GM19351 (cell line): ENCODE measurements at regions not wholly inside any gene's neighbourhood (a gene's known extent, or its start where the extent isn't known, plus 50 kb on each side); places are given as distances from the start of the nearest gene placed in this dataset.
"Not testable (repeated sequence)": the region's sequence is repeated elsewhere in the genome, so short reads cannot be mapped to it uniquely, and the experiment has no call there.

Source experiments
- ATAC-seq: cut with Tn5 transposase; IDR thresholded peaks from one replicate; pipeline ENCODE4 v1.9.1; 2021; ENCODE audit warnings: mild to moderate bottlenecking, moderate library complexity; ENCODE audit not compliant: unreplicated experiment

DNA sequence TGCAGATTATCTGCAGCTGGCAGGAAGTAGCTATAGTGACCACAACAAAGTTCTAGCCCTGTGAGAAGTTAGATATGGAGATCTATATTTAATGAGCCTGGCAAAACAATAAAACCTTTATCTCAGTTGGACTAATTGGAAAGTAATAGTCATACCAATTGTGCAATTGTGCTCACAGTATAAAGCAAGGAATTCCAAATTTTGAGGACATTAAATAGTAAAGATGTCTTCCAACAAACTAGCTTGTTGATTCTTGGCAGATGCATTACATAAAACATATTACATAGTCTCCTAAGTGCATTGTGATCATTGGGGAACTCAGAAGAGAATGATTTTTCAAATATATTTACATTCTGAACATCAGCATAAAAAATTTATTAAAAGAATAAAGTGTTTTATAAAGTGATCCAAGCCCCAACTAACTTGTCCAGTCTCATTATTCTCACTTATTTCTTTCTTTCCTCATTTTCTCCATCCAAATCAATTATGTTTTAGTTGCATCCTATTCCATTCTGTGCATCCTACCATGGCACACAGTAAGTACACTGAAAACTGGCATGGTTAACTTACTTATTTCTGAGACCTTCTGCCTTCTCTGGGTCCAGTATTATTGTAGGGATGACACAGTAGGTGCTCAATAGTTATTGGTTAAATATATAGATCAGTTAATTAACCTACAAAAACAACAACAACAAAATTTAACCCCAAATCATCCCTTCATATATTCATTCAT, 977.2 kb upstream of the NUDT12 start:
- ATAC-seq: no peak

DNA sequence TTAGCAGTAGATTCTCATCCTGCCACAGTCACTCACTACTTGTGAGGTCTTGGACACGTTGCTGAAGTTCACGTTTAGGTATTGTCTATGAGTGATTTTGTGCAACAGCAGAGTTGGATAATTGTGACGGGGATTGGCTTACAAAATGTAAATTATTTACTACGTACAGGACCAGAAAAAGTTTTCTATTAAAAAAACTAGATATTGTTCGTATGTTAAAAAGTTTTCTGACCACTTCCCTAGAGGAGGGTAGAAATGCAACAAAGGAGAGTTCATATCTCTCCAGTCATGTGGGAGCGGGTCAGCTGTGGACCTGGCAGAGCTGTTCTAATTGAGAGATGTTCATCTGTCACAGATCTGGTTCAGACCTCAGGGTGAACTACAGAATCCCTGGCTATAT, 976.1 kb upstream of the NUDT12 start:
- no peak for ATAC-seq

DNA sequence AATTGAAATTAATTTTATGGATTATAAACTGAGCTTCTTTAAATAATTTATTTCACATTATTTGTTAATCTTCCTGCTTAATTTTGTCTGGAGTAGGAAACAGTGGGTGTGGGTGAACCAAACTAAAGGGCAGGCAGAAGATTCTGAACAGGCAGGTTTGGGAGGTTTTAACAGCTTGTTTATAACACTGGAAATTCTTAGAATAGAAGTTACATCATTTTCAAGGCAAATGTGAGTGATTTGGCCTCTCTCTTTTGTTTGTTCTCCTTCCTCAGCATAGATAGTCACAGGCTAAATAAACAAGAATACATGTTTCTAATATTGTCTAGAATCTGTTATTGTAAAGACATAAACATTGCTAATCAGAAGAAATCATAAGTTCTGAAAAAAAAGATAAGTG, 970.9 kb upstream of the NUDT12 start:
- ATAC-seq: no peak

DNA sequence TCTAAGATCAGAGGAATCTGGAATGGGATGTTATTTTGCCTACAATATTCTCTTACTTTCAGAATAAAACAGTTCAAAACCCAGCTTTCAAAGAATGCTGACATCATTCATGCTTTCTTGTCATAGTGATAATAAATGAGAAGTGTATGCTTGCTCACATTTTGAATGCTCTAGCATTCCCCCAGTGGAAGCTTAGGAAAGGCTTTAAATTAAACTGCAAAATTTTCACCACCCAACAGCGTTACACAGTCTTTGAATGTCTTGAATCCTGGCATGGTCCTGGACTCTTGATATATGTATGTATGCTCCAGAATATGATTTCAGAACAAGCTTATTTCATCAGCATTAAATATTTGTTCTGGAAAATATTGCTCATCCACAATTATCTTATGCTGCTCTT, 964.3 kb upstream of the NUDT12 start:
- no peak for ATAC-seq

DNA sequence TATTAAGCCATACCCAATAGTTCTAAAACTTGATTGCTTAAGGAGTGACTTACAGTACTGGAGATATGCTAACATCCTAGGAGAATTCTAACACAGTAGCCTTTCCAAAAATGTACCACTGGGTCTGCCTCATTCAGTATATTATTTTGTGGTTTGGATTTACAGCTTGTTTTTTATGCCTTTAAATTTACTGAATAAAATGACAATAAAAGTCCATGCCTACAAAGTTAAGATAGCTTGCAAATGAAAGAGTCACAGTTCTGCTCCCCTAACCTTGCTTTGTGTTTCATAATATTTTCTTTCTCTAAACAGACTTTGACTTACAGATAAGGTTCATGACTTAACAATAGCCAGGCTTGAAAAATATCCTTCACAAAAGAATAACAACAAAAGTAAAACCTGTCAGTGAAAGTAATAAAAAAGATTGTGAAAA, 951.1 kb upstream of the NUDT12 start:
- no peak for ATAC-seq

DNA sequence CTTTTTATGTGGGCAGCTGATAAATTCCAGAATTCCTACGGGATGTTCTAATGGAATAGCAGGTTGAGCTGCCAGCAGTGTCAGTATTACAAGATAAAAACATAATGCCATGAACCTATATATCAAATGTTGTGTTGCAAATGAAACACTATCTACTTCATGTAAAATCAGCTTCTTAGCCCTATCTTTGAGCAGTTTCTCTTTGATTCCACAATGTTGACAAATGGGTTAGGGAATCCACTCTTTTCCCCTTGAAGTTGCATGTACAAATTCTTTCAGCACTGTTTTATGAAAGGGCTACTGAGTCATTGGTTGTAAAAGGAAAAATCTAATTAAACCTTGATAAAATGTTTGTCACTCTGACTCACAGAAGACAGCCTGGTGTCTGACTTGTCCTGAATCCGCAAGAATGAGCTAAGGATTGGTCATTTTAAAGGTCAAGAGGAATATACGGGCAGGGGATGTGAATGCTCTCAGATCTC, 950.6 kb upstream of the NUDT12 start:
- no peak for ATAC-seq

DNA sequence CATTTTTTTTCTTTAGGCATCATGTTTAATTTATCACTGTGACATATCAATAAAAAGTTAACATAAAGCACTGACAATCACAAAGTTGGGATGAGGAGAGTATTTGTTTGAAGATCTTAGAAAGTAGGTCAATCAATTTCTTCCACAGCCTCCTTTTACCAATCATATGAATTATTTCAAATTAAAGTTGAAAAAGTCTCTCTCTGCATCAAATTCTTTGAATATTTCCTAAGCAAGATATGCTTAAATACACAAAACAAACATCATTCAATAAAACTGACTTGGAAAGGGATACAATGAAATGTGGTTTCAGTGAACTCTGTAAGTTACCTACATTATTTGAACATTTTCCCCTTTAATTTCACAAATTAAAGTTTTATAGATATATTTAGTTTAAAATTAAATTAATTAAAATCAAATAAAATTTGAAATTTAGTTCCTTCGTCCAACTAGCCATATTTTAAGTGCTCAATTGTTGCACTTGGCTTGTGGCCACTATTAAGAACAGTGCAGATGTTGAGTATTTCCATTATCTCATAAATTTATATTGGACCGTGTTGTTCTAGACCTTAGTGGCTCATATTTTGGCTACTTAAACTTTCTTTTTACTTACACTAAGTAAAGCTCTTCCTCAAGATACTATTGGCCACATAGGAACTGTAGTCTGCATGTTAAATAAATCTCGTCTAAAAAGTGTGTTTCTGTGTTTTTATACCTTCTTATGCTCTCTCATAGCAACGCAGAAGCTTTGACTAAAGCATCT, 949.7 kb upstream of the NUDT12 start:
- no peak for ATAC-seq

DNA sequence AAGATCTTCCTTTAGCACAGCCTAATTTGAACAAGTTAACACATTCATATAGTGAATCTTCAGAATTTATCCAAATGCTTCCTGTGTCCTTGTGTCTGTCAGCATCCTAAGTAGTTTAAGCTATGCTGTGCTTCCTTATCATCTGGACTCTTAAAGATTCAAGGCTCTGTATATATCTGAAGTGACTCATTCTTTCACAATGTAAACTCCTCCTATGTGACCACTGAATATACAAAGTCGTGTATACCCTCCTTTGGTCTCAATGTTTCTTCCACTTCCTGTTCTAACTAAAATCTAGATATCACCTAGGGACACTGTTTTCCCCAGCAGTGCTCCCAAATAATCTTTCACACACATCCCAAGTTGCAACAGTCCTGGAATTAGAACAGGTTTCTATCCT, 935.7 kb upstream of the NUDT12 start:
- no peak for ATAC-seq

DNA sequence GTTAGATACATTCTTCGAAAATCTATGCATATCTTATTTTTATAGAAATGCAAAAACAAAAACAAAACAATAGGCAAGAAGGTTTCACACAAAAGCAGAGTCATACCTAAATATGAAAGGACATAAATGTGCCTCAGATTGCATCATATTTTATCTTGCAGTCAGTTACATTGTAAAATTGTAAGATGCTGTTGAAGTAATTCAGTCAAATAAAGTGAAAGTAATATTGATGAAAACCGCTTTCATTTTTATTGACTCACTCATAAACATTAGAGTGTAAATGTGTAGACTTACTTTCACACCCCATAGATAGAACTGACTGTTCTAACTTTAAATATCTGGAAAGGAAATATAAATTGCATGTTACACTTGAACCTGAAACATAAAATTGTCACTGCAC, 931.5 kb upstream of the NUDT12 start:
- no peak for ATAC-seq

DNA sequence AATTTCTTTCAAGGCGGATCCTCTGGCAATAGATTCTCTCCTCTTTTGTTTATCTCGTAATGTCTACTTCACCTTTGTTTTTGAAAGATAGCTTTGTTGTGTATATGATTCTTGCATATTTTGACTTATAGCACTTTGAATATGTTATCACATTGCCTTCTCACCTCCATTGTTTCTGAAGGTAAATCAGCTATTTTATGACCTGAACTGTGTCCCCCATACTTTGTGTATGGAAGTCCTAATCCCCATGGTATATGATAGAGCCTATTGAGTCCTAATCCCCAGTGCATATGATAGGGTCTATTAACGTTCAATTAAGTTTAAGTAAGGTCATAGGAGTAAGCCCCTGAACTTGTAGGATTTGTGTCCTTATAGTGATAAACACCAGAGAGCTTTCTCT, 910.2 kb upstream of the NUDT12 start:
- no peak for ATAC-seq

DNA sequence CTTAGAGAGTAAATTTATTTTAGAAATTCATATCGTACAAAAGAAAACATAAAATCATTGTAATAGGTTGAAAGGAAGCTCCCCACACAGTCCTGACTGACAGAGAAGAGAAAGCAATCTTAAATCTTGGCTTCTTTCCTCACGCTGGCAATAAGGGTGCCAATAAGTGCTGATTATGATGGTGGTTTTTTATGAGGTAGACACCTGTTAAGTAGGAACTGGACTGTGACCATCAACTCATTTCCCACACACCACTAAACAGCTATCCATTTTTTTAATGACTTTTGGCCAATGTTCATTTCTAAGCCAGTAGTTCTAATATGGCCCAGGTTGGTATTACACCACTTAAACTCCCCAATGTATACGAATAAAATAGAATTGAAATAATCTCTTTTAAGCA, 893.5 kb upstream of the NUDT12 start:
- no peak for ATAC-seq

DNA sequence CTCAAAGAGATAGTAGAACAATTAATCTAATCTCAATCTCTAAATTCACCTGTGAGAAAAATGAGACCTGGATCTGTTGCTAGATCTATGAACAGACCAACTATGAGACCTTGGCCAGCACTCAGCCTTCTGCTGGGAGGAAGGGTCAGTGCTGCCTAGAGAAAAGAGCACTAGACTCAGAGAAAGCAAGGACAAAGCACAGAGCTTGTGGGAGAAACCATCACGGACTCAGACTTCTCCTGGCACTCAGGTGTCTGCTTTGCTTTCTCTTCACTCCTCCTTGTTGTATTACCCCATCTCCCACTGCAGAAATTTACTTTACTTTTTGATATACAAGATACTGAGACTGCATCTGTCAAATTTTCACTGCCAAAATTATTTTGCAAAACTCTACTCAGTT, 890.0 kb upstream of the NUDT12 start:
- no peak for ATAC-seq

DNA sequence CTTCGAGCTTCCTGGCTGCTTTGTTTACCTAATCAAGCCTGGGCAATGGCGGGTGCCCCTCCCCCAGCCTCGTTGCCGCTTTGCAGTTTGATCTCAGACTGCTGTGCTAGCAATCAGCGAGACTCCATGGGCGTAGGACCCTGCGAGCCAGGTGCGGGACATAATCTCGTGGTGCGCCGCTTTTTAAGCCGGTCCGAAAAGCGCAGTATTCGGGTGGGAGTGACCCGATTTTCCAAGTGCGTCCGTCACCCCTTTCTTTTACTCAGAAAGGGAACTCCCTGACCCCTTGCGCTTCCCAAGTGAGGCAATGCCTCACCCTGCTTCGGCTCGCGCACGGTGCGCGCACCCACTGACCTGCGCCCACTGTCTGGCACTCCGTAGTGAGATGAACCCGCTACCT, 889.3 kb upstream of the NUDT12 start:
- not testable (repeated sequence) for ATAC-seq

DNA sequence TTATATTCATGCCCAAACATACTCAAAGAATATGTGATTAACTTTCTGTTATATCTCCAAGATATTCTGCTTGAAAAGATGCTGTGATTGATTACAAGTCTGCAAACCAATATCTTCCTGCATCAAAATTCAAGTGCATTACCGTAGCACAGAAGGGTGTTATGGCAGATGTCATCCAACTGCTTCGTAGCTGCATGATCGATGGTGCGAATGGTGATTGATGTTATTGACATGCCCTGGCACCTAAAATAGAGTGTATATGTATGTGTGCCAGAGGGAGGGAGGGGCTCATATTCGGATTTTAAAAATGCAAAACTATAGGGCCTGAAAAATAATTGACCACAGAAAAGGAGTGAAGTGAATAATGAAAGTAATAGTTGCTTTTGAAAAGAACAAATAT, 882.1 kb upstream of the NUDT12 start:
- ATAC-seq: no peak

DNA sequence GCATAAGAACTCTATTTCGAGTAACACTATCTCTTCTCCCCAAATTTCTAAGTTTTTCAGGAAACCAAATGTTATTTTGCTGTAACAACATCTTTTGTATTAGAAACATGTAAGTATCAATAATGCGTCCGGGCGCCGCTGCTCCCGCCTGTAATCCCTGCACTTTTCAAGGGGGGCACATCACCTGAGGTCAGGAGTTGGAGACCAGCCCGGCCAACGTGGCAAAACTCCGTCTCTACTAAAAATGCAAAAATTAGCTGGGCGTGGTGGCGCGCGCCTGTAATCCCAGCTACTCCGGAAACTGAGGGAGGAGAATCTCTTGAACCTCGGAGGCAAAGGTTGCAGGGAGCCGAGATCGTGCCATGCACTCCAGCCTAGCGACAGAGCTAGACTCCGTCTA, 881.1 kb upstream of the NUDT12 start:
- ATAC-seq: no peak

DNA sequence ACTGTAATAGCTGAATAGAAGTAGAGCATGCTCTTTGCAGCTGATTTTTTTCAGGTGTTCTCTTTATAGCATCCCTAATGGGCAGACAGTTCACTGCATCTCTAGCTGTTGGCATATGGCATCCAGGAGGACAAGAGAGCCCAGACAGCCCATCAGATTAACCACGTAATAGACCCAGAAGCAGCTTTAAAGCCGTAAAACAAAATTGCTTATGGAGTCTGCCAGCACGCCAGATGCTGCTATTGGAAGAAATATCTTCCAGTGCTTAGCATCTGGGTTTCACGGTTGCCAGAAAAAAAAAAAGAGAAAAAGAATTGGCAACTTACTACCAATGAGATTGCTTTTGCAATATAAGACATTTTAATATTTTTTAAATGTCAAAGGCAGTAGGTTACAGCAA, 869.4 kb upstream of the NUDT12 start:
- no peak for ATAC-seq

DNA sequence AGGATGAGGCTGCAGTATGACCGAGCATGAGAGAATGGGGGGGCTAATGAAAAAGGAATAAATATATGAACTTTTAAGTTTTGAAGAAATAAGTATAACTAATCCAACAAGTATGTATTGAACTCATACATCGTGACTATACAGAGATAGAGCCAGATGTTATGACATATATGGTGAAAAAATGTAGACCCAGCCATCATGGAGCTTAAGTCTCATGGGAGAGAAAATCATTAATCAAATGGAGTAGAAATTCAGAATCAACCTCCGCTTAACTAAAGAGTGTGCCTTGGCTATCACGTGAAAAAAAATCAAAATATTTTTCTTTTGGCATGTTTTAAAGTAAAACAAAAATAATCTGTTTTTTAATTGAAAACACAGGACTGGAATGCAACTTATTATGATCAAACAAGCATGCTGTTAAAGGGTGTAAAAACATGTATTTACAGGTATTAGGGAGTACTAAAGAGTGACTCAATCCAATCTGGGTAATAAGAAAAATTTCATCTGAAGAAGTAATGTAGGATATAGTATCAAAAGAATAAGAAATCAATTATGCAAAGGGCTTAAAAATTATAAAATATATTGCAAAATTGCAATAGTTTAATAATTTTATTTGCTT, 868.5 kb upstream of the NUDT12 start:
- no peak for ATAC-seq

DNA sequence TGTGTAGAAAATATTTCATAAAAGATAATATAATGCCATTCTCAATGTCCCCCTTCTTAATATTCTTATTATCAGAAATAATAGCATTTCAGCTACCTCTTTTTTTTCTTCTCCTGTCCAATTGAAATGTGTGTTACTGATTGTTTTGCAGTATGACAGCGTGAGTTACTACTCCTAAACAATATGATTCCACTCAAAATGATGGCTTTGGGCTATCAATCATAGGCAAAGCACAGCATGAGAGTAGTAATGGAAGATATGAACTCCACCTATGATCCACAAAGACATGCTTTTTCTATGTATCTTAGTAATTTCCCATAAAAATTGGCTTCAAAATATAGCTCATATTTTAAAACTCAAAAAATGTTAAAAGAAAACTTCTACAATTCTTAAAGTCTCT, 867.3 kb upstream of the NUDT12 start:
- ATAC-seq: no peak

DNA sequence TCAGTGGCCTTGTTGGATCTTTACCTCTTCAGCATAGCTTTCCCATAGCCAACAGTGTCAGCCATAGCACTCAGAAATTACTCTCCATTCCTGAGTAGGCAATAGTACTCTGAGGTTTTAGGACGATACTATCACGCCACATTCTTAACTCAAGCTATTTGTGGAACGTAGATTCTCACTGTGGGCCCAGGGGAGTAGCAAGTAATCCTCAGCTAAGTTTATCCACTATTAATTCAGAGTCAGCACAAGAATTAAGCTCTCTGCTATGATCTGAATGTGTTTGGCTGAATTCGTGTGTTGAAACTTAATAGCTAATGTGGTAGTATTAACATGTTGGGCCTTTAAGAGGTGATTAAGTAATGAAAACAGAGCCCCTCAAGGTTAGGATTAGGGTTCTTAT, 858.8 kb upstream of the NUDT12 start:
- no peak for ATAC-seq

DNA sequence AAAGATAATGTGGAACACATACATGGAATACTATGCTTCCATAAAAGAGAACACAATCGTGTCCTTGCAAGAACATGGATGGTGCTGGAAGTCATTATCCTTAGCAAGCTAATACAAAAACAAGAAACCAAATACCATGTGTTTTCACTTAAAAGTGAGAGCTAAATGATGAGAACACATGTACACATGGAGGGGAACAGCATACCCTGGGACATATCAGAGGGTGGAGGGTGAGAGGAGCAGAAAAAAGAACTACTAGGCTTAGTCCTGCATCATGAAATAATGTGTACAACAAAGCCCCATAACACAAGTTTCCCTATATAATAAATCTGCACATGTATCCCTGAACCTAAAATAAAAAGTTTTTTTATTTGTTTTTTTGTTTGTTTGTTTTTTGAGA, 855.5 kb upstream of the NUDT12 start:
- no peak for ATAC-seq

DNA sequence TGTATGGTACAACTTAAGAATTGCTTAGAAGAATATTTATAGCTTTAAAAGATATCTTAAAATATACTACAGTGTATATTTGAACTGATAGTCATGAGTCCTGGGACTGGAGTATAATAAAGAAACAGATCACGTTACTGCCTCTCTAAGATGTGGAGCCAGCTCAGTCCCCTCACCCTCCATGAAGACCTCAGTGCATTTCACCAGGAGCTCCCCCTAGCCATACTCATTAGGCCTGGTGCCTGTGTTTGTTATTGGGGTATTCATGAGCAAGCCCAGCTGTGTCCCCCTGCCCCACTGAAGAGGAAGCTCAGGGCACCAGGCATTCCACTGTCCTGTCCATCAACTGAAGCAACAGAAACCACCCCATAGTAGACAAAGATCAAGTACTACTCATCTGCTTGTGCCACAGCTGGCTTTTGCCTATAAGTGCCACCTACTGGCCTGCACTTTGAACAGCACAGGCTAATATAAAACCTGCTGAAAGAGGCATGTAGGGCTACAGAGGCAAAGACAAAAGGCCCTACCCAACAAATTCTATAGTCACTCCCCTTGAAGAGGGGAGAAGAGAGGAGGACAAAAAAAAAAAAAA, 850.2 kb upstream of the NUDT12 start:
- peak; percentile 62 for ATAC-seq

DNA sequence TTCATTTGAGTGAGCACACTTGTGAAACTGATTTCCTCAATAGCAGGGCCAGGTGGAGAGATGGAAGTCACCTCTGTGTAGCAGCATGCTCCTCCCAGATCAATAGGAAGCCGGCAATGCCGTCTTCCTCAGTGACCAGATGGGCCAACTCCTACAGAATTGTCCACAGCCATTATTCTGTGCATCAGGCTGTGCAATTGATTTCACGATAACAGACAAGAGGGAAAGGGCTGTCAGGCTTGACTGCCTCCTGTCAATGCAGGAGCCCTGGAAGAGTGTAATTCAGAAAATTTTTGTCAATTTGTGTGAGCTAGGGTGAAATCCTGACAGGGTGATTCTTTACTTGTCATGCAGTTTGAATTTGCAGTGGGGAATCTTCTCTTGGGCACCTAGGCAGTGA, 838.4 kb upstream of the NUDT12 start:
- no peak for ATAC-seq
